Mammary epithelial cell (primary cell): ENCODE measurements at regions not wholly inside any gene's neighbourhood (a gene's known extent, or its start where the extent isn't known, plus 50 kb on each side); places are given as distances from the start of the nearest gene placed in this dataset.

Experiments used
- CTCF ChIP-seq, 2 donors: IDR thresholded peaks in 1 of 2; conservative IDR thresholded peaks in 1 of 2; 2 replicates each; pipeline ENCODE4 v1.5.1; 2011 to 2012; ENCODE audit warnings: inconsistent platforms in 2 of 2, low read length in 2 of 2, mild to moderate bottlenecking in 2 of 2, control low read depth in 1 of 2, low read depth in 1 of 2; ENCODE audit not compliant: insufficient read depth in 1 of 2; ENCODE audit errors: extremely low read depth in 1 of 2
- EZH2 ChIP-seq: IDR thresholded peaks from 2 replicates; pipeline ENCODE4 v1.6.1; 2012; ENCODE audit warnings: low read length, inconsistent platforms, borderline replicate concordance

- TF ChIP-seq CTCF (conservative IDR thresholded peaks at IDR 0.05 in 1 of 2, IDR thresholded peaks at IDR 0.05 in 1 of 2; ENCODE audit: extremely low read depth in 1 of 2, insufficient read depth in 1 of 2, low read depth in 1 of 2, low read length in 2 of 2) (no peak), EZH2 (no peak)
These were observed 51.5 kb upstream of the ARHGAP24 start for GRCh38 chr4:85423431-85423830.
